Ascending aorta (tissue), 2 donors: ENCODE measurements at regions not wholly inside any gene's neighbourhood (a gene's known extent, or its start where the extent isn't known, plus 50 kb on each side); places are given as distances from the start of the nearest gene placed in this dataset.
"Not testable (repeated sequence)": the region's sequence is repeated elsewhere in the genome, so short reads cannot be mapped to it uniquely, and the experiment has no call there.

Experiments used
- DNase-seq, 2 donors: peaks; one replicate each; pipeline ENCODE4 v3.0.0-alpha.2; 2019; ENCODE audit warnings: low spot score in 2 of 2
- H3K27ac ChIP-seq, 2 donors: fragments of 200-600 bp; sonication (generic); one replicate each; pipeline ENCODE4 v1.5.1; 2016 to 2017; ENCODE audit warnings: mild to moderate bottlenecking in 1 of 2
- H3K27me3 ChIP-seq: fragments of 200-600 bp; sonication (generic); one replicate; pipeline ENCODE4 v1.5.1; 2017
- H3K36me3 ChIP-seq, 2 donors: fragments of 200-600 bp; sonication (generic); one replicate each; pipeline ENCODE4 v1.5.1; 2016
- H3K4me1 ChIP-seq, 2 donors: fragments of 200-600 bp; sonication (generic); one replicate each; pipeline ENCODE4 v1.5.1; 2016 to 2017; ENCODE audit warnings: mild to moderate bottlenecking in 1 of 2
- H3K4me3 ChIP-seq, 2 donors: fragments of 200-600 bp; sonication (generic); one replicate each; pipeline ENCODE4 v1.5.1; 2016 to 2017; ENCODE audit warnings: mild to moderate bottlenecking in 1 of 2
- H3K9me3 ChIP-seq, 2 donors: fragments of 200-600 bp; sonication (generic); one replicate each; pipeline ENCODE4 v1.5.1; 2016
- CTCF ChIP-seq, 3 experiments: fragments of 200-600 bp in 2 of 3; fragments of 450-650 bp in 1 of 3; sonication (generic) in 2 of 3; IDR thresholded peaks; one replicate each; pipeline ENCODE4 v1.5.1; 2016 to 2019; ENCODE audit warnings: antibody characterized with exemption in 3 of 3, mild to moderate bottlenecking in 1 of 3, moderate library complexity in 1 of 3
- intact Hi-C: fragments of 100-400 bp; cut with DNase I; formaldehyde crosslinking; loops from one replicate; pipeline ENCODE4 v1.15.1; 2023

DNA sequence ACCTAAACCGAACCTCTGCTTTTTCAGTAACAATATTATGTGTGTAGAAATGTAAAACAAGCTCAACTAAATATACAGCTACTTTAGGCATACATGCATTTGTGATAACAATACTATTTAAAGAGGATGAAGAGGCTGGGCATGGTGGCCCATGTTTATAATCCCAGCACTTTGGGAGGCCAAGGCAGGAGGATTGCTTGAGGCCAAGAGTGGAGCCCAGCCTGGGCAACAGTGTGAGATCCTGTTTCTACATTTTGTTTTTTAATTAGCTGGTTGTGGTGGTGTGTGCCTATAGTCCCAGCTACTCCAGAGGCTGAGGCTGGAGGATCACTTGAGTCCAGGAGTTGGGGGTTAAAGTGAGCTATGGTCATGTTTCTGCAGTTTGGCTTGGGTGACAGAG lies 73.6 kb upstream of the LYPLAL1 start:
- no peak overlapping the region for H3K27ac ChIP-seq
- no peaks in the 10 kb centered on the region for H3K36me3 ChIP-seq
- H3K4me3 ChIP-seq = no peak overlapping the region
- no peaks in the 10 kb centered on the region for H3K27me3 ChIP-seq
- DNase-seq = no peak
- no peaks in the 10 kb centered on the region for H3K4me1 ChIP-seq
- no peaks in the 10 kb centered on the region for H3K9me3 ChIP-seq
- intact Hi-C loops = no loop called here
- no peak for TF ChIP-seq CTCF (IDR thresholded peaks at IDR 0.05)

- H3K27ac ChIP-seq, H3K27me3 ChIP-seq, H3K4me3 ChIP-seq, DNase-seq, H3K9me3 ChIP-seq, H3K4me1 ChIP-seq, H3K36me3 ChIP-seq, intact Hi-C loops: not testable (repeated sequence)
Measured at GRCh38 chr1:219102466-219102865, 71.2 kb upstream of the LYPLAL1 start.

GRCh38 chr1:219105893-219106292 lies 67.8 kb upstream of the LYPLAL1 start:
- intact Hi-C loops = no loop called here
- Histone ChIP-seq H3K36me3 (no peaks in the 10 kb centered on the region), H3K9me3 (no peaks in the 10 kb centered on the region), H3K27me3 (no peaks in the 10 kb centered on the region), H3K4me1 (no peaks in the 10 kb centered on the region), H3K4me3 (no peak overlapping the region), H3K27ac (no peak overlapping the region)
- no peak for TF ChIP-seq CTCF (IDR thresholded peaks at IDR 0.05)
- no peak for DNase-seq

- DNase-seq = no peak
- Histone ChIP-seq H3K27me3 (no peaks in the 10 kb centered on the region), H3K27ac (no peak overlapping the region), H3K9me3 (peaks cover 6 to 16% of the 10 kb centered on the region in 2 donors), H3K4me3 (no peak overlapping the region), H3K36me3 (no peaks in the 10 kb centered on the region), H3K4me1 (no peaks in the 10 kb centered on the region)
- TF ChIP-seq CTCF (IDR thresholded peaks at IDR 0.05) = no peak
- intact Hi-C loops = no loop called here
Measured at GRCh38 chr1:219109424-219110018, 64.2 kb upstream of the LYPLAL1 start.

- H3K36me3 ChIP-seq = no peaks in the 10 kb centered on the region
- TF ChIP-seq CTCF (IDR thresholded peaks at IDR 0.05) = no peak
- intact Hi-C loops = no loop called here
- no peak overlapping the region for H3K4me3 ChIP-seq
- H3K4me1 ChIP-seq = no peaks in the 10 kb centered on the region
- no peaks in the 10 kb centered on the region for H3K27me3 ChIP-seq
- no peak overlapping the region for H3K27ac ChIP-seq
- no peak for DNase-seq
- peaks cover 6 to 16% of the 10 kb centered on the region in 2 donors for H3K9me3 ChIP-seq
Measured at GRCh38 chr1:219113261-219113660, 60.4 kb upstream of the LYPLAL1 start.

- peaks cover 6 to 16% of the 10 kb centered on the region in 2 donors for H3K9me3 ChIP-seq
- no peaks in the 10 kb centered on the region for H3K4me1 ChIP-seq
- no peak overlapping the region for H3K27ac ChIP-seq
- no peak for TF ChIP-seq CTCF (IDR thresholded peaks at IDR 0.05)
- no peak for DNase-seq
- intact Hi-C loops = no loop called here
- H3K27me3 ChIP-seq = no peaks in the 10 kb centered on the region
- H3K36me3 ChIP-seq = no peaks in the 10 kb centered on the region
- no peak overlapping the region for H3K4me3 ChIP-seq
Measured at GRCh38 chr1:219114014-219114413, 59.7 kb upstream of the LYPLAL1 start.
